Vagina (tissue), 2 donors: ENCODE measurements at regions not wholly inside any gene's neighbourhood (a gene's known extent, or its start where the extent isn't known, plus 50 kb on each side); places are given as distances from the start of the nearest gene placed in this dataset.

Source experiments
- DNase-seq, 2 donors: peaks; one replicate each; pipeline ENCODE4 v3.0.0-alpha.2; 2017; ENCODE audit errors: extremely low spot score in 2 of 2
- H3K27ac ChIP-seq: fragments of 200-600 bp; sonication (generic); one replicate; pipeline ENCODE4 v1.5.1; 2019
- H3K27me3 ChIP-seq: fragments of 200-600 bp; sonication (generic); one replicate; pipeline ENCODE4 v1.5.1; 2019
- H3K36me3 ChIP-seq, 2 donors: fragments of 200-600 bp; sonication (generic); one replicate each; pipeline ENCODE4 v1.5.1; 2017 to 2019
- H3K4me1 ChIP-seq: fragments of 200-600 bp; sonication (generic); one replicate; pipeline ENCODE4 v1.5.1; 2019
- H3K4me3 ChIP-seq, 2 donors: fragments of 200-600 bp; sonication (generic); 1 replicate in 1 of 2; 2 replicates in 1 of 2; pipeline ENCODE4 v1.5.1; 2016 to 2019
- H3K9me3 ChIP-seq: fragments of 200-600 bp; sonication (generic); one replicate; pipeline ENCODE4 v1.5.1; 2019
- CTCF ChIP-seq, 3 experiments: fragments of 450-650 bp in 2 of 3; fragments of 200-600 bp in 1 of 3; sonication (generic) in 1 of 3; IDR thresholded peaks; one replicate each; pipeline ENCODE4 v1.5.1; 2017 to 2019; ENCODE audit warnings: antibody characterized with exemption in 3 of 3, mild to moderate bottlenecking in 2 of 3, moderate library complexity in 2 of 3
- POLR2A ChIP-seq, 2 donors: fragments of 450-650 bp; IDR thresholded peaks; one replicate each; pipeline ENCODE4 v1.6.1; 2017; ENCODE audit warnings: antibody characterized with exemption in 2 of 2, mild to moderate bottlenecking in 2 of 2, moderate library complexity in 2 of 2
- POLR2AphosphoS5 ChIP-seq, 2 donors: sonication (generic); formaldehyde crosslinking; IDR thresholded peaks; one replicate each; pipeline ENCODE4 v1.9.0; 2017; ENCODE audit warnings: antibody characterized with exemption in 2 of 2, mild to moderate bottlenecking in 2 of 2, low read depth in 1 of 2; ENCODE audit not compliant: insufficient read depth in 1 of 2
- intact Hi-C: fragments of 100-400 bp; cut with DNase I; formaldehyde crosslinking; loops from one replicate; pipeline ENCODE4 v1.15.1; 2023

GRCh38 chr2:122186761-122187222, 431.3 kb downstream of the TSN start:
- no peaks in the 10 kb centered on the region for H3K9me3 ChIP-seq
- TF ChIP-seq CTCF (IDR thresholded peaks at IDR 0.05) (no peak), POLR2AphosphoS5 (IDR thresholded peaks at IDR 0.05; ENCODE audit: insufficient read depth in 1 of 2, low read depth in 1 of 2) (no peak), POLR2A (IDR thresholded peaks at IDR 0.05) (no peak)
- H3K27me3 ChIP-seq, result no peaks in the 10 kb centered on the region
- H3K27ac ChIP-seq, result no peak overlapping the region
- H3K4me1 ChIP-seq, result no peaks in the 10 kb centered on the region
- no peaks in the 10 kb centered on the region for H3K36me3 ChIP-seq
- DNase-seq, result no peak
- H3K4me3 ChIP-seq, result no peak overlapping the region
- intact Hi-C loops, result no loop called here

- H3K27ac ChIP-seq, result no peak overlapping the region
- TF ChIP-seq CTCF (IDR thresholded peaks at IDR 0.05) (no peak), POLR2AphosphoS5 (IDR thresholded peaks at IDR 0.05; ENCODE audit: insufficient read depth in 1 of 2, low read depth in 1 of 2) (no peak), POLR2A (IDR thresholded peaks at IDR 0.05) (no peak)
- H3K27me3 ChIP-seq, result no peaks in the 10 kb centered on the region
- no peak overlapping the region for H3K4me3 ChIP-seq
- no peaks in the 10 kb centered on the region for H3K9me3 ChIP-seq
- no peaks in the 10 kb centered on the region for H3K4me1 ChIP-seq
- no peaks in the 10 kb centered on the region for H3K36me3 ChIP-seq
- intact Hi-C loops, result no loop called here
- DNase-seq, result no peak
Measured at GRCh38 chr2:122191331-122191730, 435.9 kb downstream of the TSN start.

- intact Hi-C loops, result no loop called here
- no peaks in the 10 kb centered on the region for H3K9me3 ChIP-seq
- H3K27me3 ChIP-seq, result no peaks in the 10 kb centered on the region
- no peaks in the 10 kb centered on the region for H3K4me1 ChIP-seq
- TF ChIP-seq CTCF (IDR thresholded peaks at IDR 0.05), result no peak
- TF ChIP-seq POLR2AphosphoS5 (IDR thresholded peaks at IDR 0.05; ENCODE audit: insufficient read depth in 1 of 2, low read depth in 1 of 2), result no peak
- no peak for TF ChIP-seq POLR2A (IDR thresholded peaks at IDR 0.05)
- no peaks in the 10 kb centered on the region for H3K36me3 ChIP-seq
- no peak overlapping the region for H3K4me3 ChIP-seq
- H3K27ac ChIP-seq, result no peak overlapping the region
- DNase-seq, result no peak
Measured at GRCh38 chr2:122193622-122194021, 438.2 kb downstream of the TSN start.

GRCh38 chr2:122194546-122194945, 439.1 kb downstream of the TSN start:
- H3K9me3 ChIP-seq, result no peaks in the 10 kb centered on the region
- DNase-seq, result no peak
- H3K27ac ChIP-seq, result no peak overlapping the region
- TF ChIP-seq POLR2AphosphoS5 (IDR thresholded peaks at IDR 0.05; ENCODE audit: insufficient read depth in 1 of 2, low read depth in 1 of 2), result no peak
- no peak for TF ChIP-seq POLR2A (IDR thresholded peaks at IDR 0.05)
- TF ChIP-seq CTCF (IDR thresholded peaks at IDR 0.05), result no peak
- H3K36me3 ChIP-seq, result no peaks in the 10 kb centered on the region
- H3K27me3 ChIP-seq, result no peaks in the 10 kb centered on the region
- H3K4me1 ChIP-seq, result no peaks in the 10 kb centered on the region
- intact Hi-C loops, result no loop called here
- H3K4me3 ChIP-seq, result no peak overlapping the region

- TF ChIP-seq CTCF (IDR thresholded peaks at IDR 0.05) (no peak), POLR2AphosphoS5 (IDR thresholded peaks at IDR 0.05; ENCODE audit: insufficient read depth in 1 of 2, low read depth in 1 of 2) (no peak), POLR2A (IDR thresholded peaks at IDR 0.05) (no peak)
- no peak overlapping the region for H3K4me3 ChIP-seq
- H3K27ac ChIP-seq, result no peak overlapping the region
- no peaks in the 10 kb centered on the region for H3K27me3 ChIP-seq
- no peaks in the 10 kb centered on the region for H3K9me3 ChIP-seq
- DNase-seq, result no peak
- no peaks in the 10 kb centered on the region for H3K36me3 ChIP-seq
- H3K4me1 ChIP-seq, result no peaks in the 10 kb centered on the region
- intact Hi-C loops, result no loop called here
Measured at GRCh38 chr2:122203523-122203922, 448.1 kb downstream of the TSN start.
